Ovary (tissue), 7 donors: ENCODE measurements at regions not wholly inside any gene's neighbourhood (a gene's known extent, or its start where the extent isn't known, plus 50 kb on each side); places are given as distances from the start of the nearest gene placed in this dataset.

Source experiments
- DNase-seq, 5 donors: peaks; one replicate each; pipeline ENCODE4 v3.0.0-alpha.2; 2019 to 2020
- H3K27ac ChIP-seq, 2 donors: fragments of 200-600 bp; one replicate each; pipeline versions ENCODE4 v1.5.1 to v1.8.0; 2019 to 2022
- H3K27me3 ChIP-seq: fragments of 200-600 bp; one replicate; pipeline ENCODE4 v1.8.0; 2022
- H3K36me3 ChIP-seq: fragments of 200-600 bp; sonication (generic); one replicate; pipeline ENCODE4 v1.5.1; 2019
- H3K4me1 ChIP-seq: one replicate; pipeline ENCODE4 v1.8.1; 2013; ENCODE audit warnings: mild to moderate bottlenecking, moderate library complexity; ENCODE audit not compliant: insufficient read depth
- H3K4me3 ChIP-seq: fragments of 200-600 bp; sonication (generic); one replicate; pipeline ENCODE4 v1.5.1; 2017
- H3K9me3 ChIP-seq, 2 donors: fragments of 200-600 bp in 1 of 2; sonication (generic) in 1 of 2; one replicate each; pipeline versions ENCODE4 v1.5.1 to v1.8.1; 2013 to 2019; ENCODE audit warnings: mild to moderate bottlenecking in 1 of 2, moderate library complexity in 1 of 2
- CTCF ChIP-seq, 3 donors: fragments of 450-650 bp in 2 of 3; fragments of 200-600 bp in 1 of 3; IDR thresholded peaks; one replicate each; pipeline versions ENCODE4 v1.5.1 to v1.8.0; 2016 to 2022; ENCODE audit warnings: antibody characterized with exemption in 3 of 3, mild to moderate bottlenecking in 1 of 3
- EP300 ChIP-seq: sonication (generic); formaldehyde crosslinking; IDR thresholded peaks from one replicate; pipeline ENCODE4 v1.6.1; 2017; ENCODE audit warnings: antibody characterized with exemption
- POLR2A ChIP-seq: fragments of 450-650 bp; IDR thresholded peaks from one replicate; pipeline ENCODE4 v1.6.1; 2017; ENCODE audit warnings: antibody characterized with exemption, mild to moderate bottlenecking, moderate library complexity
- WGBS, 3 donors: extraction: QIAGEN DNeasy Blood & Tissue Kit in 1 of 3; methylation state at CpG; one replicate each; pipeline versions ENCODE4 v1.1.5 to v1.1.7; 2013 to 2017; 5-methylcytosine and 5-hydroxymethylcytosine counted together
- intact Hi-C, 4 donors: fragments of 100-400 bp; cut with DNase I; formaldehyde crosslinking; loops; one replicate each; pipeline versions ENCODE4 v1.11.0 to v1.15.1; 2022 to 2023
- donor health status: DM: no; HTN: no; CAD: no; lungs with moderate emphysema.
- donor health status: DM: no; HTN: no; CAD: no.
- donor health status: Bipolar disorder and iron deficiency.
- donor health status: DM: no; HTN: no; CAD: no.
- donor health status: DM: yes; HTN: yes; CAD: no.

- DNase-seq: no peak
- Histone ChIP-seq H3K36me3 (no peaks in the 10 kb centered on the region), H3K4me3 (no peak overlapping the region), H3K4me1 (no peaks in the 10 kb centered on the region), H3K27ac (no peak overlapping the region), H3K27me3 (no peaks in the 10 kb centered on the region), H3K9me3 (no peaks in the 10 kb centered on the region)
- TF ChIP-seq EP300 (no peak), POLR2A (no peak), CTCF (IDR thresholded peaks at IDR 0.05) (no peak)
- intact Hi-C loops: no loop called here
- WGBS, 3 donors: 61 to 73% (median 63%) methylated on average over 6 of the region's 6 CpGs
These were observed 114.6 kb downstream of the C5orf15 start for GRCh38 chr5:133853646-133854365.

GRCh38 chr5:133851521-133851920 lies 116.9 kb downstream of the C5orf15 start:
- H3K36me3 ChIP-seq: no peaks in the 10 kb centered on the region
- no peaks in the 10 kb centered on the region for H3K4me1 ChIP-seq
- 68 to 76% (median 72%) methylated on average over 2 of the region's 2 CpGs for WGBS, 3 donors
- no peak for DNase-seq
- TF ChIP-seq CTCF (IDR thresholded peaks at IDR 0.05) (no peak), EP300 (no peak), POLR2A (no peak)
- H3K4me3 ChIP-seq: no peak overlapping the region
- no peaks in the 10 kb centered on the region for H3K27me3 ChIP-seq
- H3K9me3 ChIP-seq: no peaks in the 10 kb centered on the region
- intact Hi-C loops: no loop called here
- H3K27ac ChIP-seq: no peak overlapping the region

GRCh38 chr5:133850811-133851210 lies 117.6 kb downstream of the C5orf15 start:
- no peaks in the 10 kb centered on the region for H3K27me3 ChIP-seq
- DNase-seq: no peak
- intact Hi-C loops: no loop called here
- no peaks in the 10 kb centered on the region for H3K36me3 ChIP-seq
- 75 to 83% (median 76%) methylated on average over 5 of the region's 5 CpGs for WGBS, 3 donors
- TF ChIP-seq POLR2A (no peak), CTCF (IDR thresholded peaks at IDR 0.05) (no peak), EP300 (no peak)
- H3K4me3 ChIP-seq: no peak overlapping the region
- no peaks in the 10 kb centered on the region for H3K9me3 ChIP-seq
- no peak overlapping the region for H3K27ac ChIP-seq
- H3K4me1 ChIP-seq: no peaks in the 10 kb centered on the region

GRCh38 chr5:133849116-133849515 lies 119.3 kb downstream of the C5orf15 start:
- TF ChIP-seq CTCF (IDR thresholded peaks at IDR 0.05): no peak
- TF ChIP-seq EP300: no peak
- TF ChIP-seq POLR2A: no peak
- intact Hi-C loops: no loop called here
- Histone ChIP-seq H3K27me3 (no peaks in the 10 kb centered on the region), H3K9me3 (no peaks in the 10 kb centered on the region), H3K4me1 (no peaks in the 10 kb centered on the region), H3K27ac (no peak overlapping the region), H3K36me3 (no peaks in the 10 kb centered on the region), H3K4me3 (no peak overlapping the region)
- no peak for DNase-seq
- 65 to 68% (median 67%) methylated on average over 8 of the region's 8 CpGs for whole genome bisulfite sequencing, 3 donors
